Right atrium auricular region (tissue), 2 donors: ENCODE measurements at regions not wholly inside any gene's neighbourhood (a gene's known extent, or its start where the extent isn't known, plus 50 kb on each side); places are given as distances from the start of the nearest gene placed in this dataset.

Experiments used
- DNase-seq: peaks from one replicate; pipeline ENCODE4 v3.0.0-alpha.2; 2019; ENCODE audit warnings: low spot score
- H3K27ac ChIP-seq, 2 donors: fragments of 200-600 bp; sonication (generic); 1 replicate in 1 of 2; 2 replicates in 1 of 2; pipeline ENCODE4 v1.5.1; 2016 to 2019
- H3K27me3 ChIP-seq, 2 donors: fragments of 200-600 bp; sonication (generic); one replicate each; pipeline versions ENCODE4 v1.5.1 to v1.6.0; 2017 to 2019
- H3K36me3 ChIP-seq: fragments of 200-600 bp; sonication (generic); one replicate; pipeline ENCODE4 v1.5.1; 2016
- H3K4me1 ChIP-seq, 2 donors: fragments of 200-600 bp; sonication (generic); one replicate each; pipeline versions ENCODE4 v1.5.1 to v1.6.0; 2017 to 2019
- H3K4me3 ChIP-seq, 2 donors: fragments of 200-600 bp; sonication (generic); 1 replicate in 1 of 2; 2 replicates in 1 of 2; pipeline ENCODE4 v1.5.1; 2017 to 2019; ENCODE audit warnings: mild to moderate bottlenecking in 1 of 2, moderate library complexity in 1 of 2
- H3K9me3 ChIP-seq, 2 donors: fragments of 200-600 bp; sonication (generic); one replicate each; pipeline ENCODE4 v1.5.1; 2019
- TF ChIP-seq, protein P1 (sequence below), 2 donors: fragments of 200-600 bp; sonication (generic); IDR thresholded peaks; one replicate each; pipeline ENCODE4 v1.5.1; 2019; ENCODE audit warnings: antibody characterized with exemption in 2 of 2

DNA sequence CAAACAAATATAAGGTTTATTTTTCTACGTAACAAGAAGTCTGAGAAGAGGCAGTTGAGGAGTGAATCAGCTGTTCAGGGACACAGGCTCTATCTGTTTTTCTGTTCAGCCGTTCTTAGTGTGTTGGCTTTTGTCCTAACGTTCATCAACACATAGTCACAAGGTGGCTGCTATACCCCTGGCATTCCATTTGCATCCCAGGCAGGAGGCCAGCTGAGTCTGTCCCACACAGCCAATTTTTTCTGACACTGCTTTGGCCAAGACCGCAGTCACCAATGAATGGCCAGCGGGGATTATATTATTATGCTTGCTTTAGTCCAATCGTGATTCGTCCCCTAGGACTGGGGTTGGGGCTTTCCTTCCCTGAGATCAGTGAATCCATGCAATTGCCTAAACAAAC, 143.4 kb upstream of the CHST15 start:
- H3K9me3 ChIP-seq, result peaks cover 0 to 9% of the 10 kb centered on the region in 2 donors
- no peaks in the 10 kb centered on the region for H3K4me1 ChIP-seq
- no peak overlapping the region for H3K27ac ChIP-seq
- TF ChIP-seq, protein P1, sequence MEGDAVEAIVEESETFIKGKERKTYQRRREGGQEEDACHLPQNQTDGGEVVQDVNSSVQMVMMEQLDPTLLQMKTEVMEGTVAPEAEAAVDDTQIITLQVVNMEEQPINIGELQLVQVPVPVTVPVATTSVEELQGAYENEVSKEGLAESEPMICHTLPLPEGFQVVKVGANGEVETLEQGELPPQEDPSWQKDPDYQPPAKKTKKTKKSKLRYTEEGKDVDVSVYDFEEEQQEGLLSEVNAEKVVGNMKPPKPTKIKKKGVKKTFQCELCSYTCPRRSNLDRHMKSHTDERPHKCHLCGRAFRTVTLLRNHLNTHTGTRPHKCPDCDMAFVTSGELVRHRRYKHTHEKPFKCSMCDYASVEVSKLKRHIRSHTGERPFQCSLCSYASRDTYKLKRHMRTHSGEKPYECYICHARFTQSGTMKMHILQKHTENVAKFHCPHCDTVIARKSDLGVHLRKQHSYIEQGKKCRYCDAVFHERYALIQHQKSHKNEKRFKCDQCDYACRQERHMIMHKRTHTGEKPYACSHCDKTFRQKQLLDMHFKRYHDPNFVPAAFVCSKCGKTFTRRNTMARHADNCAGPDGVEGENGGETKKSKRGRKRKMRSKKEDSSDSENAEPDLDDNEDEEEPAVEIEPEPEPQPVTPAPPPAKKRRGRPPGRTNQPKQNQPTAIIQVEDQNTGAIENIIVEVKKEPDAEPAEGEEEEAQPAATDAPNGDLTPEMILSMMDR (IDR thresholded peaks at IDR 0.05), result no peak
- no peaks in the 10 kb centered on the region for H3K27me3 ChIP-seq
- no peaks in the 10 kb centered on the region for H3K36me3 ChIP-seq
- H3K4me3 ChIP-seq, result no peak overlapping the region
- no peak for DNase-seq

DNA sequence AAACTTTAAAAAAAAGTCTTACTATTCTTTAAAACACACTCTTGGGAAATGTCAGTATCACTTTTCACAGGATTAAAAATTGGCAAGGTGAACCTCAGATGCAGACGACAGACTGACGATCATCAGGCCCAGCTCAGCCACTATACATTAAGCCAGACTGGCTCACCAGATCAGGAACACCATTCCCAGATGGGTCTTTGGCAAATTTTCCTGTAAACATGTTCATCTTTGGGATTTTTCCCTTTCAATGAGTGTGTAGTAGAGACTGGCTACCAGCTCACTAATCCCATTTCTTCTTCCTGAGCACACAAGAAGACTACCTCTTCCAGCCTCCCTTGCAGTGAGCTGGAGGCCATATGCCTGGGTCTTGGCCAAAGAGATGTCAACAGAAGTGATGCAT, 142.7 kb upstream of the CHST15 start:
- H3K27me3 ChIP-seq, result no peaks in the 10 kb centered on the region
- no peak for DNase-seq
- H3K9me3 ChIP-seq, result peaks cover 0 to 9% of the 10 kb centered on the region in 2 donors
- H3K36me3 ChIP-seq, result no peaks in the 10 kb centered on the region
- TF ChIP-seq, protein P1 (IDR thresholded peaks at IDR 0.05), result no peak
- H3K4me3 ChIP-seq, result no peak overlapping the region
- no peak overlapping the region for H3K27ac ChIP-seq
- H3K4me1 ChIP-seq, result no peaks in the 10 kb centered on the region

DNA sequence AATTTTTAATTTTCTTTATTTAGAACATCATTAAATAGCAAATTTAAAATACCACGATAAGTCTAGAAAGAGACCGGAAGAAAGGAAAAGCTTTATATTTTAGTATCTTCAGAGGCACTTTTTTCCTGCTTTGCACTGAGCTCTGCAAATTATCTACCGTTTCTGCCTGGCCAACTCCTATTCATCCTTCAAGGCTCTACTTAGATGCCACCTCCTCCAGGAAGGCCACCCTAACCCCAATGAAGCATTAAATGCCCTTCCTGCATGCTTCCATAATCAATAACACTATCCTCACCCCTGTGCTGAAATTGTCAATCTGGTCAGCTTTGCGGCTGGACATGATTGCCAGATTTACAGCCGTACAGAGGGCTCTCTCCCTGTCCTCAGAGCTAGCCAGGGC, 141.8 kb upstream of the CHST15 start:
- no peak for DNase-seq
- H3K27ac ChIP-seq, result no peak overlapping the region
- H3K4me3 ChIP-seq, result no peak overlapping the region

DNA sequence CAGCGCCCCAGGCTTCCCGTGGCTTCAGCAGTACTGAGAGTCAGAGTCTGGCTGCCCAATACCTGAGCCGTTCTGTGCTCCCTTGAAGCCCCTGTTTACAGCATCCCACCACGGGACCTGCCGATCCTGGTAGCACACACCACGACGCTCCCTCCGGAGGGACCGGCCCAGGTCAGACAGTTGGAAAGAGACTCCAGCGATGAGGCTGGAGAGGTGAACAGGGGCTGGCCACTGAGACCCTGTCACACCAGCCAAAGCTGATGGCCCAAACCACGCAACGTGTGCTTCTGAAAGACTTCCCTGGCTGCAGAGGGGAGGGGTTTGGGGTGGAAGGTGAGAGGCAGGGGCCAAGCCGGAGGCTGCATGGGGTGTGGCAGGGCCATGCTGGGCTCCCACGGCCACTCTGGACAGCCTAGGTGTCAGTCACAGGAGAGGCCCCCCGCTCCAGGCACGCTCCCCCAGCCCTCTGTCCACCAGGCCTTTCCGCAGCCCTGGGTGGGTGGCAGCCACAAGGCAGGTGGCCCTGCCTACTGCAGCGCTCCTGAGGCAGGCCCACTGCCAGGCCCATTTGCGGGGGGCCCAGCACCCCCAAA, 140.2 kb upstream of the CHST15 start:
- Histone ChIP-seq H3K36me3 (no peaks in the 10 kb centered on the region), H3K27me3 (no peaks in the 10 kb centered on the region), H3K9me3 (peaks cover 0 to 9% of the 10 kb centered on the region in 2 donors), H3K4me3 (no peak overlapping the region), H3K4me1 (no peaks in the 10 kb centered on the region), H3K27ac (no peak overlapping the region)
- no peak for DNase-seq
- TF ChIP-seq, protein P1 (IDR thresholded peaks at IDR 0.05), result no peak

More for the DNA sequence above, 141.8 kb upstream of the CHST15 start:
- TF ChIP-seq, protein P1 (IDR thresholded peaks at IDR 0.05), result no peak
- Histone ChIP-seq H3K4me1 (no peaks in the 10 kb centered on the region), H3K9me3 (peaks cover 0 to 9% of the 10 kb centered on the region in 2 donors), H3K36me3 (no peaks in the 10 kb centered on the region), H3K27me3 (no peaks in the 10 kb centered on the region)

DNA sequence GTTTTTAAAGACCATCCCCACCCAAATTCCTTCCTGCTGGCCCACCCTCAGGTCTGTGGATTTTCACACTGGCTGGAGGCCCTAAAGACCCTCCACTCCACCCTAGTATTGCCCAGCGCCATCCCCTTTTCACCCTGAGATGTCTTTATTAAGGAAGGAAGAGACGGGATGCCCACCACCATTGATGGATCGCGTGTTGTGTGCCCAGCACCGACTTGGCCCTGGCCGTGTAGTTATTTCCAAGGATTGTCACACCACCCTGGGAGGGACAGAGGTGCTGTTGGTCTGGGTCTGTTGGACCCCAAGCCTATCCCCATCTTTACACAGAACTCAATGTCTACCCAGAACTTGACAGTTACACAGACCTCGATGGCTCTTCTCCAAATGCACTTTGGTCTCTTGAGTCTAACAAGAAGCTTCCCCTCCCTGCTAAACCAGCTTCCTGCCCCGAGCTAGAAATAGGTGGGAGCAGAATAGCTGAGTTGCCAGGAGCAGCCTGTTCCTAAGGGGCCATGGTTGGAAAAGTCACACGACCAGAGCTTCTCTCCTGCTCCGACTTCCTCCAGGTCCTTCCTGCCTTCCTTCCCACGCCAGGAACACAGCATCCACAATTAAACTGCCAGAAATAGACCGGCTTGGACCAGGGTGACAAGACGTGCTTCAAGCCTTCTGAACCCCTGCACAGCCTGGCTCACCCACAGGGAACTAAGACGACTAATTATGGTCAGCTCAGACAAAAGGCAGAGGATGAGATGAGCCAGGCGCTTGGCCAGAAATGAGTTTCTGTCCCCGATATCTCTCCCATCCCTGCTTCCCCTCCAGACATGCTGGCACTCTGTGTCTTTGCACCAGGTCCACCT, 139.5 kb upstream of the CHST15 start:
- no peaks in the 10 kb centered on the region for H3K27me3 ChIP-seq
- no peak overlapping the region for H3K4me3 ChIP-seq

More for the DNA sequence above, 139.5 kb upstream of the CHST15 start:
- H3K36me3 ChIP-seq, result no peaks in the 10 kb centered on the region
- H3K4me1 ChIP-seq, result no peaks in the 10 kb centered on the region
- peaks cover 0 to 9% of the 10 kb centered on the region in 2 donors for H3K9me3 ChIP-seq
- TF ChIP-seq, protein P1 (IDR thresholded peaks at IDR 0.05), result no peak
- H3K27ac ChIP-seq, result no peak overlapping the region
- no peak for DNase-seq
